ENCODE measurements at regions not wholly inside any gene's neighbourhood (a gene's known extent, or its start where the extent isn't known, plus 50 kb on each side); places are given as distances from the start of the nearest gene placed in this dataset.

DNA sequence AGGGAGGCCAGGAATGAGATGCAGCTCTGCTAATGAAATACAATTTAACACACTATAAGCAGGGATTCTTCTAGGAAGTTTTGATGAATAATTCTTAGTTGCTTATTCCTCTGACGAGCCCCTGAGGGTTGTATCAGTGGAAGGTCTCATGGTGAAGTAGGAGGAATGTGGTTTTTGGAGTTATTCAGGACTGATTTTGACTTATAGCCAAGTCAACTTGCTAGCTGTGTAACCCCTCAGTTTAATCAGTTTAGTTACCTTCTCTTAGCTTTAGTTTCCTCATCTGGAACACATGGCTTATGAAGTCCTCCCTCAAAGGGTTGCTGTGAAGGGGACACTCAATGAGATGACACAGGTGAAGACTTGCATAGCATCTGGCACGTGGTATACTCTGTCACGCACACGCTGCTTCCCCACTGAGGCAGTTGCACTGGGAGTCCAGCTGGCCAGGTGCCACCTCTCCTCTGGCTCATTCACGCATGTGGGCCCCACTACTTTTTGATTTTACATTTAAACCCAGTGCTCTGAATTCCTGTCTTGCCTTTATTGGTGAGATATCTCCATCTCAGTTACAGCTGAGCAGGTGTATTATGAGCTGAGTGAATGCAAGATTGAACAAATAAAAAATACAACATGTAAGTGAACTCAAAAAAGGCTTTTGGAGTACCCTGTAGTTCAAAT lies 415.0 kb downstream of the ARHGEF28 start:
- H3K4me1 ChIP-seq (ENCODE audit: insufficient read depth, low read length, poor library complexity, severe bottlenecking): peaks cover 12% of the 10 kb centered on the region
- no peaks in the 10 kb centered on the region for H3K79me2 ChIP-seq (ENCODE audit: insufficient read depth, low read length)

DNA sequence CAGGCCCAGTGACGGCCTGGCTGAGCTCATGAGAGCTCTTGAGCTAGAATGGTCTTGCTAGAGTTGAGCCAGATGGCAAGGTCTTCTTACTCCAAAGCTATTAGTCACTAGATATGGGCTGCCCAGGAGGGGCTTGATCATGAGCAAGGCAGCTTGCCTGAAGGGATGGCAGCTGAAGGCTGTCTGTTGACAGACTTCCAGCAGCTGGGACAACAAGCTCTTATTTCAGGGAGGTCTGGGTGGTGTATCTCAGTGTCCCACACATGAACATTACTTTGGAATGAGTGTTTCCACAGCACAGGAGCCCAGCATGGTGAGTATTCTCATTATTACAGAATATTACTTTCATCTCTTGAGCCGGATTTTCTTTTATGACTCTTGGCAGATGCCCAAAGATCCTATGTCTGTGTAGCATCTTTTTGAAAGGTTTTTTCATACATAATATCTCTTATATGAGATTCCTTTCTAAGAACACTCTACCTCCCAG lies 414.1 kb downstream of the ARHGEF28 start:
- Histone ChIP-seq H2AFZ (ENCODE audit: low read length) (no peak overlapping the region), H3K4me2 (ENCODE audit: low read depth, low read length, poor library complexity, severe bottlenecking) (no peak overlapping the region), H3K9me3 (ENCODE audit: insufficient read depth, low read depth, low read length) (no peaks in the 10 kb centered on the region), H4K20me1 (ENCODE audit: insufficient read depth, low read length, poor library complexity, severe bottlenecking) (no peaks in the 10 kb centered on the region), H3K79me2 (ENCODE audit: insufficient read depth, low read length) (no peaks in the 10 kb centered on the region), H3K4me1 (ENCODE audit: insufficient read depth, low read length, poor library complexity, severe bottlenecking) (peaks cover 19% of the 10 kb centered on the region), H3K4me3 (ENCODE audit: low read length, poor library complexity, severe bottlenecking) (no peak overlapping the region), H3K36me3 (ENCODE audit: insufficient read depth, low read length) (no peaks in the 10 kb centered on the region), H3K9ac (ENCODE audit: low read depth, low read length, poor library complexity, severe bottlenecking) (no peak overlapping the region), H3F3A (ENCODE audit: low read depth) (no peaks in the 10 kb centered on the region), H3K9me2 (replicated peaks; ENCODE audit: low read depth, low read length) (no peaks in the 10 kb centered on the region), H3K27me3 (ENCODE audit: insufficient read depth, low read length, poor library complexity, severe bottlenecking) (no peaks in the 10 kb centered on the region)
- no peak for TF ChIP-seq EZH2phosphoT487 (IDR thresholded peaks at IDR 0.05; ENCODE audit: borderline replicate concordance)
- TF ChIP-seq, protein P1, sequence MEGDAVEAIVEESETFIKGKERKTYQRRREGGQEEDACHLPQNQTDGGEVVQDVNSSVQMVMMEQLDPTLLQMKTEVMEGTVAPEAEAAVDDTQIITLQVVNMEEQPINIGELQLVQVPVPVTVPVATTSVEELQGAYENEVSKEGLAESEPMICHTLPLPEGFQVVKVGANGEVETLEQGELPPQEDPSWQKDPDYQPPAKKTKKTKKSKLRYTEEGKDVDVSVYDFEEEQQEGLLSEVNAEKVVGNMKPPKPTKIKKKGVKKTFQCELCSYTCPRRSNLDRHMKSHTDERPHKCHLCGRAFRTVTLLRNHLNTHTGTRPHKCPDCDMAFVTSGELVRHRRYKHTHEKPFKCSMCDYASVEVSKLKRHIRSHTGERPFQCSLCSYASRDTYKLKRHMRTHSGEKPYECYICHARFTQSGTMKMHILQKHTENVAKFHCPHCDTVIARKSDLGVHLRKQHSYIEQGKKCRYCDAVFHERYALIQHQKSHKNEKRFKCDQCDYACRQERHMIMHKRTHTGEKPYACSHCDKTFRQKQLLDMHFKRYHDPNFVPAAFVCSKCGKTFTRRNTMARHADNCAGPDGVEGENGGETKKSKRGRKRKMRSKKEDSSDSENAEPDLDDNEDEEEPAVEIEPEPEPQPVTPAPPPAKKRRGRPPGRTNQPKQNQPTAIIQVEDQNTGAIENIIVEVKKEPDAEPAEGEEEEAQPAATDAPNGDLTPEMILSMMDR (conservative IDR thresholded peaks at IDR 0.05; ENCODE audit: low read length): no peak

More for the DNA sequence above, 415.0 kb downstream of the ARHGEF28 start:
- Histone ChIP-seq H3K4me2 (ENCODE audit: low read depth, low read length, poor library complexity, severe bottlenecking) (no peak overlapping the region), H4K20me1 (ENCODE audit: insufficient read depth, low read length, poor library complexity, severe bottlenecking) (no peaks in the 10 kb centered on the region), H3K9me2 (replicated peaks; ENCODE audit: low read depth, low read length) (no peaks in the 10 kb centered on the region), H3K9me3 (ENCODE audit: insufficient read depth, low read depth, low read length) (no peaks in the 10 kb centered on the region), H3K4me3 (ENCODE audit: low read length, poor library complexity, severe bottlenecking) (no peak overlapping the region), H2AFZ (ENCODE audit: low read length) (peak overlapping the region; percentile 15; the same call in 1 of the 2 replicates), H3K27me3 (ENCODE audit: insufficient read depth, low read length, poor library complexity, severe bottlenecking) (no peaks in the 10 kb centered on the region), H3K36me3 (ENCODE audit: insufficient read depth, low read length) (no peaks in the 10 kb centered on the region), H3F3A (ENCODE audit: low read depth) (no peaks in the 10 kb centered on the region), H3K9ac (ENCODE audit: low read depth, low read length, poor library complexity, severe bottlenecking) (no peak overlapping the region)
- TF ChIP-seq EZH2phosphoT487 (IDR thresholded peaks at IDR 0.05; ENCODE audit: borderline replicate concordance): no peak
- TF ChIP-seq, protein P1 (conservative IDR thresholded peaks at IDR 0.05; ENCODE audit: low read length): no peak

DNA sequence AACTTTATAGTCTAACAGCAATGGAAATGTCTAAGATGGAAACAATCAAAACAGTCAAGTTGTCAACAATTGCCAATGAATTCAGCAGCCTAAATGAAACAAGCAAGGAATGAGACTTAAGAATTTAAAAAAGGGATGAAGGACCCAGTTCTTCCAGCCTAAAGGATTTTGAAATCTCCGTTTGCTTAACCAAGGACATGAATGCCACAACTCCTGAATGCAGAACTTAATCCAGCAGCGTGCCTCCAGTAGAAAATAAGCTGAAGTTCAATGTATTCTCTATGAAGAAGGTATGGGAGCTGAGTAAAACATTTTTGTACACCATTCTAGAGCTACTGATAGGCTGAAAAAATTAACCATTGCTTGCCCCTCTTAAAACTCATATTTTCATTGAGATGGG lies 411.3 kb downstream of the ARHGEF28 start:
- no peak for TF ChIP-seq EZH2phosphoT487 (IDR thresholded peaks at IDR 0.05; ENCODE audit: borderline replicate concordance)
- TF ChIP-seq, protein P1 (conservative IDR thresholded peaks at IDR 0.05; ENCODE audit: low read length): no peak
- Histone ChIP-seq H3K9ac (ENCODE audit: low read depth, low read length, poor library complexity, severe bottlenecking) (no peak overlapping the region), H4K20me1 (ENCODE audit: insufficient read depth, low read length, poor library complexity, severe bottlenecking) (no peaks in the 10 kb centered on the region), H3K9me3 (ENCODE audit: insufficient read depth, low read depth, low read length) (no peaks in the 10 kb centered on the region), H3K4me1 (ENCODE audit: insufficient read depth, low read length, poor library complexity, severe bottlenecking) (peaks cover 38% of the 10 kb centered on the region), H3K27me3 (ENCODE audit: insufficient read depth, low read length, poor library complexity, severe bottlenecking) (no peaks in the 10 kb centered on the region), H3K4me3 (ENCODE audit: low read length, poor library complexity, severe bottlenecking) (no peak overlapping the region), H3K4me2 (ENCODE audit: low read depth, low read length, poor library complexity, severe bottlenecking) (no peak overlapping the region), H3K9me2 (replicated peaks; ENCODE audit: low read depth, low read length) (no peaks in the 10 kb centered on the region), H2AFZ (ENCODE audit: low read length) (no peak overlapping the region), H3F3A (ENCODE audit: low read depth) (no peaks in the 10 kb centered on the region), H3K79me2 (ENCODE audit: insufficient read depth, low read length) (no peaks in the 10 kb centered on the region), H3K36me3 (ENCODE audit: insufficient read depth, low read length) (no peaks in the 10 kb centered on the region)

All from Loucy (cell line).